Heart left ventricle (tissue), 13 donors: ENCODE measurements at regions not wholly inside any gene's neighbourhood (a gene's known extent, or its start where the extent isn't known, plus 50 kb on each side); places are given as distances from the start of the nearest gene placed in this dataset.

Source experiments
- POLR2A ChIP-seq, 2 donors: fragments of 450-650 bp; IDR thresholded peaks; one replicate each; pipeline ENCODE4 v1.6.1; 2017; ENCODE audit warnings: antibody characterized with exemption in 2 of 2, mild to moderate bottlenecking in 2 of 2, moderate library complexity in 2 of 2
- TF ChIP-seq, protein P1 (sequence below), 12 donors: fragments of 200-600 bp; sonication (generic) in 4 of 12; IDR thresholded peaks; one replicate each; pipeline versions ENCODE4 v1.5.0 to v1.8.0; 2018 to 2022; ENCODE audit warnings: antibody characterized with exemption in 12 of 12, mild to moderate bottlenecking in 5 of 12
- donor health status: ischemic (EF 13 %, LVEDD 7.1; RV severe dilation, severe dysfunction).
- donor health status: DM: no; HTN: yes; CAD: no.
- donor health status: DM: no; HTN: no; CAD: no.
- donor health status: ischemic (EF 25% LVEDD 6.9; RV normal size, moderate dysfunction).
- donor health status: ischemic (EF 25% LVEDD 5.7; RV mildly dilated, moderate dysfunction).
- donor health status: ischemic (EF 35%, LVEDD 5.7; RV mildly dilated, moderate dysfunction).
- donor health status: nonischemic (EF 11% LVEDD 7.7; RV severe dilation, severe dysfunction).
- donor health status: DM: yes; HTN: yes; CAD: no.
- donor health status: PGD.
- donor health status: ischemic (EF 29% LVEDD 5.4; RV normal size, mild dysfunction).
- donor health status: nonischemic (EF 23%, LVEDD 6.1; RV moderate dilation, normal function).

DNA sequence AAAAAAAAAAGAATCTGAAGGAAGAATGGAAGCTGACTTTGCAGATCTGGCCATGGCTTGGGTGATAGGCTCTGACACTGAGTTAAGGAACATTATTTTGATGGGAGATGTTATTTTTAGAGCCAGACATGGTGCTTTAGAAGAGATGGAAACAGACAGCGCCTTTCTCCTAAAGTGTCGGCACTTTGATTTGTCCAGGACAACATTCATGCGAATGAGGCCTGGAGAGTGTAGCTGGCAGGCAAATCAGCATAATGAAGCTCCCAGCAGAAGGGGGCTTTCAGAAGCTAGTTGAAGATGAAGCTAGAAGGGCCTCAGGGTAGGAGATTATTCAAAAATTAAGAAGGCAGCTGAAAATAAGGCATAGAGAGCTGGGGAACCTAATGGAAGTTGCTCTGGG lies 397.7 kb downstream of the RWDD3 start:
- TF ChIP-seq, protein P1, sequence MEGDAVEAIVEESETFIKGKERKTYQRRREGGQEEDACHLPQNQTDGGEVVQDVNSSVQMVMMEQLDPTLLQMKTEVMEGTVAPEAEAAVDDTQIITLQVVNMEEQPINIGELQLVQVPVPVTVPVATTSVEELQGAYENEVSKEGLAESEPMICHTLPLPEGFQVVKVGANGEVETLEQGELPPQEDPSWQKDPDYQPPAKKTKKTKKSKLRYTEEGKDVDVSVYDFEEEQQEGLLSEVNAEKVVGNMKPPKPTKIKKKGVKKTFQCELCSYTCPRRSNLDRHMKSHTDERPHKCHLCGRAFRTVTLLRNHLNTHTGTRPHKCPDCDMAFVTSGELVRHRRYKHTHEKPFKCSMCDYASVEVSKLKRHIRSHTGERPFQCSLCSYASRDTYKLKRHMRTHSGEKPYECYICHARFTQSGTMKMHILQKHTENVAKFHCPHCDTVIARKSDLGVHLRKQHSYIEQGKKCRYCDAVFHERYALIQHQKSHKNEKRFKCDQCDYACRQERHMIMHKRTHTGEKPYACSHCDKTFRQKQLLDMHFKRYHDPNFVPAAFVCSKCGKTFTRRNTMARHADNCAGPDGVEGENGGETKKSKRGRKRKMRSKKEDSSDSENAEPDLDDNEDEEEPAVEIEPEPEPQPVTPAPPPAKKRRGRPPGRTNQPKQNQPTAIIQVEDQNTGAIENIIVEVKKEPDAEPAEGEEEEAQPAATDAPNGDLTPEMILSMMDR (IDR thresholded peaks at IDR 0.05): no peak
- TF ChIP-seq POLR2A (IDR thresholded peaks at IDR 0.05): no peak
